ENCODE measurements at regions not wholly inside any gene's neighbourhood (a gene's known extent, or its start where the extent isn't known, plus 50 kb on each side); places are given as distances from the start of the nearest gene placed in this dataset.

DNA sequence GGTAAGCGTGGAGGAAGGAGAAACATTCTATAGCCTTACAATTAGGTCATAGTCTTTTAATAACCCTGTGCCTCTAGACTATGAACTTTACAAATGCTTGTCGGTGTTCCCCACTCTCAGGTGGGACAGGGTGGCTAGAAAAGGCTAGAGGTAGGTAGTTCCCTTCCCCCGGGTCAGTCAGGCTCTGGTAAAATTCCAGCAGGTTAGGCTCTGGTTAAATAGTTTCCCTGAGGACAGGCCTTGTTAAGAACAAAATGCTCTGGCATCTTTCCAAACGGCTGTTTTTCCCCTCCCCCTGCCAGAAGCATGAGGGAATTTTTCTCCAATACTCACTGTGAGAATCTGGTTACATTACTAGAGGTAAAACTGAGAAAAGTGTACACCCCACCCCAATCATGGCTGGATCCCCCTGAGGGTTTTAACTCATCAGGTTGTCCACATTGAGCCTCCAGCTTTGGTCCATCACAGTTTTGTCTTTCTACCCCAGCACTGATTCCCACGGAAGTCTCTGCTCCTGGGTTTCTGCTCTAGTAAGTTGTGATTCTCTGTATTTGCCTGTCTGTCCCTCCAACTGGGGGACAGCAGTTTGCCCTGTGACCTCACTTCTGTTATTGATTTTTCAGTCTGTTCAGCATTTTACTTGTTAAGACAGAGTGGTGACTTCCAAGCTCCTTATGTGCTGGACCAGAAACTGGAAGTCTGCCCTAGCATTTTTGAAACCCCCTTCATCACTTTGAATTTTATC is 84.7 kb upstream of the ADGRF1 start:
- no peak for DNase-seq (ENCODE audit: low read depth in 2 of 3, low spot score in 2 of 3)

DNA sequence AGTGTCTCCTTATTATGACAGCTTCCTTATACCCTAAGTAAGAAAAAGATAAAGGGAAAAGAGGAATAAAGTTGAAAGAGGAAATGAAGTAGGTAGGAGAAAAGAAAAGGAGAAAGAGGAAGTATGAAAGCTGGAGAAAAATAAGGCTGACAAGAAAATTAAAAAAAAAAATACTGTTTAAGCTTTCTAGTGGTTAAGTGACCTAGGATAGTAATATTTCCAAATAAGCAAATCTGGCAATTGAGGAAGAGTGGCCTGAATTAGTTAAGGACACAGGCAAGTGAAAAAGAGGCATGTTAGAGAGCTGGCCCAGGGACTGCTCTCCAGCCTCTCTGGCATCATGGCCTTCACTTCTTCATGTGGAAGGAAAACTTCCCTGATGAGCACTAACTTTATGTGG is 76.5 kb upstream of the ADGRF1 start:
- no peak for DNase-seq (ENCODE audit: low read depth in 2 of 3, low spot score in 2 of 3)

DNA sequence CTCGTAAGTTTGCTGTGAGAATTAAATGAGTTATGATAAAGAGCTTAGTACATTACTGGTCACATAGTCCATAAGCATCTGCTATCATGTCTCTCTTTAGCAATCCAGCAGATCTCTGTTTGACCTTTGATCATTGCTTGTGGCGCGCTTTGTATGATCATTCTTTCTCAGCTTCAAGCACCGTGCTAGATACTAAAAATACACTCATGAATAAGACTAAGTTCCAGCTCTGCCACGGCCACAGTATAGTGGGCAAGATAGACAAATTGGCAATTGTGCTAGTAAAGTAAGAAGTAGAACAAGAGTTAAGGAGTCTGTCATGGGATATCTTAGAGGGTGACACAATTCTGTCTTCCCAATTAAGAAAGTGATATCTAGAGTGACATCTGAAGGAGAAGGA is 75.2 kb upstream of the ADGRF1 start:
- DNase-seq (ENCODE audit: low read depth in 2 of 3, low spot score in 2 of 3), result no peak

- no peak for DNase-seq (ENCODE audit: low read depth in 2 of 3, low spot score in 2 of 3)
Observed at GRCh38 chr6:47116606-47117005, 74.5 kb upstream of the ADGRF1 start.

DNA sequence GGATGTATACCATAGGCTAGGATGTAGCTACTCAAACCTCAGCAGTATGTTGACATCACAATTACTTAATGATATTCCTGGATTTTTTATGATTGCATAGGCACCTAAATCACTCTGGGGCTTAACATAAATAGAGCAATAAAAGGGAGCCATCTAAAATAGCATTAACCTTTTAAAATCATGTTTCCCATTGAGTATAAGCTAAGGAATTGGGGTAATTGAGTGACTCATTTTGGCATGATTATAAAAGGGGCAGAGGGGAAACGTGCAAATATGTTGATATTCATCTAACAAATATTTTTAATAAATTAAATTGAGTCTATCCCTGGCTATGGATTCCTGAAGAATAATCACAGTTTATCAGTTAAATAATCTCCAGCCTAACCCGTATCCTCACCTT is 74.0 kb upstream of the ADGRF1 start:
- DNase-seq (ENCODE audit: low read depth in 2 of 3, low spot score in 2 of 3), result no peak

- DNase-seq (ENCODE audit: low read depth in 2 of 3, low spot score in 2 of 3), result no peak
Observed at GRCh38 chr6:47114460-47114859, 72.3 kb upstream of the ADGRF1 start.

DNA sequence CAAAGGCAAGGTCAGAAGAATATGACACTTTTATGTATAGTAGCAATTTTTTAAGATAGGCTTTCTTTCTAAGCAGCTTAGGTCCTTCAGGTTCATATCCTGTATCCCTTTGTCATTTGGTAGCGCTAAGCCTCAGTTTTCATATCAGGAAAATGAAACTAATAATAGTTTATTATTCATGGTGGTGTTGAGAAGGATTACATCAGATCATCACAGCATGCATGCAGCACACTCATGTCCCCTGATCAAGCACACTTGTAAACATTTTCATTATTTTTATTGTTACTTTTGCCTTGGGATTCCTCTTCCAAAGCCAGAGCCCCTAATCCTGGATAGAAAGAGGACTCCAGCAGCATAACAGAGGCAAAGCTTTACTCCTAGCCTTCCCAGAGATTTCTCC is 70.2 kb upstream of the ADGRF1 start:
- no peak for DNase-seq (ENCODE audit: low read depth in 2 of 3, low spot score in 2 of 3)

DNA sequence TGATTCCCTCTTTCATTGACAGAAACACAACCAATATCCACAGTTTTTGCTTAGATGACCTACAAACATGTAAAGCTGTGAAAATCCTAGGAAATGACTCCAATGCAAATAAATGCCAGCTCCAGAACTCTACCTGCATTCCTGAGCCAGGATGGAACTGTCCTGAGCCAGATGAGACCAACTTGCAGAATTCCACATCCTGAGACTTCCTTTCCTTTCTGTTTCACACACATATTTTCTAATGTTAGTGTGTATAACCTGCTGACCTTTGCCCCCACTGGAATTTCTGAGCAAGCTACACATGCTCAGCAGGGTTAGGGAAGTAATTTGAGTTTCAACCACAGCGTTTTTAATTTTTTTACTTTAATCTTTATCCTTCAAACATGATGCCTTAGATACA is 69.6 kb upstream of the ADGRF1 start:
- DNase-seq (ENCODE audit: low read depth in 2 of 3, low spot score in 2 of 3), result no peak

GRCh38 chr6:47109281-47109680 is 67.1 kb upstream of the ADGRF1 start:
- no peak for DNase-seq (ENCODE audit: low read depth in 2 of 3, low spot score in 2 of 3)

- no peak for DNase-seq (ENCODE audit: low read depth in 2 of 3, low spot score in 2 of 3)
Observed at GRCh38 chr6:47106721-47107197, 64.6 kb upstream of the ADGRF1 start.

DNA sequence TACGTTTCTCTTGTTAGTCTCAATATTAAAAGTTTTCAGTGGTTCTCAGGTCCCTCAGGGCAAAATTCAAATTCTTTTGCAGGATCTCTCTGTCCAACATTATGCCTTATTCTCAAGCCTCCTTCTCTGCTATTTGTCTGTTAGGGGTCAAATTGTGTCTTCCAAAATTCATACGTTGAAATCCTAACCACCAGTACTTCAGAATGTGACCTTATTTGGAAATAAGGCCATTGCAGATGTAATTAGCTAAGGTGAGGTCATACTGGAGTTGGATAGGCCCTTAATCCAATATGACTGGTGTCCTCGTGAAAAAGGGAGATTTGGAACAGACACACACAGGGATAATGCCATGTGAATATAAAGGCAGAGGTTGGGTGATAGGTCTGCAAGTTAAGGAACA is 64.1 kb upstream of the ADGRF1 start:
- DNase-seq (ENCODE audit: low read depth in 2 of 3, low spot score in 2 of 3), result no peak

- DNase-seq (ENCODE audit: low read depth in 2 of 3, low spot score in 2 of 3), result no peak
Observed at GRCh38 chr6:47105469-47106178, 63.5 kb upstream of the ADGRF1 start.

DNA sequence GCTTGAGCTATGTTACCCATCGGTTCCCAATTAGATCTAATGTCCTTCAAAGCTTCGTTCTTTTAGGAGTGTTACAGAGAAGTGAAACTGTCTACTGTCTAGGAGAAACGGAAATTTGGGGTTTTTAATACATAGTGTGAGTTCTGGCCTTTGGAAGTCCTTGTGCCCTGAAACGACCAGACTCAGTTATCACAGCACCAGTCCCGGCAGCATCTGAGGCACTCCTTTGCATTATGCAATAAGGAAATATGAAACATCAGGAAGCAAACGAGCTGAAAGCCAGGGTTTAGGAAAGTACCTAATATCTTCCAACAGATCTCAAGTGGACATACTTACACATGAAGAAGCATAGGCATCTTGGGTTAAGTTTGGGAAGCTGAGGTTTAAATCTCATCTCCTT is 61.8 kb upstream of the ADGRF1 start:
- DNase-seq (ENCODE audit: low read depth in 2 of 3, low spot score in 2 of 3), result no peak

GRCh38 chr6:47102331-47102730 is 60.2 kb upstream of the ADGRF1 start:
- no peak for DNase-seq (ENCODE audit: low read depth in 2 of 3, low spot score in 2 of 3)

- DNase-seq (ENCODE audit: low read depth in 2 of 3, low spot score in 2 of 3), result no peak
Observed at GRCh38 chr6:47098570-47098993, 56.5 kb upstream of the ADGRF1 start.

DNA sequence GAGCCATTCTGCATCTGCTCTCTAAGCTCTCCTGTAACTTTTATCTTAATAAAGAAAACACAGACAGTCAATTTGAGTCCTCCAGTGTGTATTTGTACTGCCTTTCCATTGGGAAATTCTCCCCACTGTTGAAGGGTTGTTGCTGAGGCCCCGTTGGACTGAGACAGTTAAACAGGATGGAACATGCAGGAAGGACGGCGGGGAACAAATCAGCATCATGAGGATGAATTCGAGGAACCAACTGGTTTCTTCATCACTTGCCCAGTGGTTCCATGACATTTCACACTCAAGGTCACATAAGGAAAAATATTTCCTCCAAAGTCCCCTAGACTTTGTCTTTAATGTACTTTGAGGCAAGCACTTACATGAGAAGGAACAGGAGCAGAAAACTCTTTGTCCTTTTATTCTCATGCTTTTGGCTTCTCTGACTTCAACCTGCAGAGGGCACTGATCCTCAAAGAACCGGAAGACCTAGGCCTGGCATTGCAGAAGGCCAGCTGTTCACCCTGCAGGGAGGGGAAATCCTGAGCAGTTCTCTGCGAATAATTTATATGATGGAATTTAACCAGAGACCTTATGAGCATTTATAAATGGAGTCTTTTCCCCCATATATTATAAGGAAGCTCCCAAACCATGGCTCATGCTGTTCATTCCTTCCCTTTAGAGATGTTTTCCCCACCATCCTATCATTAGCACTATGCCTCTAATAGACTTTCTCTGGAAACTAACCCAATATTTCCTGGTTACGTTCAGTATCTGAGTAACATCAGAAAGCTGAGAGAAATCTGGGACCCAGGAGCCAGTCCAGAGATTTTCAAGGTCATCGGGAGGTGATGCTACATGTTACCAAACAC is 55.2 kb upstream of the ADGRF1 start:
- peak in 2 of 3 donors; percentile 71 to 91 for DNase-seq (ENCODE audit: low read depth in 2 of 3, low spot score in 2 of 3)

GRCh38 chr6:47096211-47096895 is 54.2 kb upstream of the ADGRF1 start:
- peak in 2 of 3 donors; percentile 23 to 33 for DNase-seq (ENCODE audit: low read depth in 2 of 3, low spot score in 2 of 3)

- no peak for DNase-seq (ENCODE audit: low read depth in 2 of 3, low spot score in 2 of 3)
Observed at GRCh38 chr6:47094241-47094925, 52.3 kb upstream of the ADGRF1 start.

DNA sequence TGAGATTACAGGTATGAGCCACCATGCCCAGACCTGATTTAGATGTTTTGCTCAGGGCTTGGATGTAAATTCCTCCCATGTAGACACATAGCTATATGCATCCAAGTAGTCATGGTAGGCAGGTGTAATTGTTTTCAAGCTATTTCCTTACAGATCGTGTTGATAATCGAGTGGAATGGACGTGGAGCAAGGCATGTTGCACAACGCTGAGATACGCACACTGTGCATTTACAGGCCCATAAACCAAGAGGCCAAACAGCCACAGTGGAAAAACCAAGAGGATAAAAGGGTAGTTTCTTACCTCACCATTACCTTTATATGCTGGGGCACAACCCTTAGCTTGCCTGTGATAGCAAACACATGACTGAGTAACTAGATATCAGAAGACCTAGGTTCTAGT is 51.0 kb upstream of the ADGRF1 start:
- DNase-seq (ENCODE audit: low read depth in 2 of 3, low spot score in 2 of 3), result no peak
